A549 (cell line): ENCODE measurements at regions not wholly inside any gene's neighbourhood (a gene's known extent, or its start where the extent isn't known, plus 50 kb on each side); places are given as distances from the start of the nearest gene placed in this dataset.

Source experiments
- SMC3 ChIP-seq: fragments of >200 bp; sonication (Bioruptor Twin); formaldehyde crosslinking; IDR thresholded peaks from 3 replicates; pipeline ENCODE4 v1.6.1; 2018; ENCODE audit warnings: inconsistent platforms
- TF ChIP-seq, protein P1 (sequence below): IDR thresholded peaks from 2 replicates; pipeline ENCODE4 v1.6.1; 2012

DNA sequence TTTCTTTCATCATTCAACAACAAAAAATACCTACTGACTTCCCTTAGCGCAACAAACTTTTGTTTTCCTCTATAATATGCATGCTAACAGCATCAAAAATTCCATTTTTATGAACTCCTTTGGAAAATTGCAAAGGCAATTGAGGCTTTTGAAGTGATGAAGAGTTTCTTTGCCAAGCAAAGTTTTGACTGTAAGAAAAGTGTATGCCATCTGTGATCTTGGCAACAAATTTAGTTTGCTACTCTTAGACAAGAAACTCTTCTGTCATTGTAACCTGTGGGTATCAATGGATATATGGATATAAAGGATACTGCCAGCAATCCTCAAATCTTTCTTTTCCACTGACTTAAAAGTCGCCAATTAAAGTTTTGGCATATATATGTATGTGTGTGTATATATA lies 72.0 kb upstream of the GABRA1 start:
- no peak for TF ChIP-seq SMC3
- TF ChIP-seq, protein P1, sequence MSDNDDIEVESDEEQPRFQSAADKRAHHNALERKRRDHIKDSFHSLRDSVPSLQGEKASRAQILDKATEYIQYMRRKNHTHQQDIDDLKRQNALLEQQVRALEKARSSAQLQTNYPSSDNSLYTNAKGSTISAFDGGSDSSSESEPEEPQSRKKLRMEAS = no peak
